K562 (cell line): ENCODE measurements at regions not wholly inside any gene's neighbourhood (a gene's known extent, or its start where the extent isn't known, plus 50 kb on each side); places are given as distances from the start of the nearest gene placed in this dataset.

ENCODE experiments used
- ATAC-seq: fragments of 200-7000 bp; cut with Tn5 transposase; 3 replicates; pipeline ENCODE4 v1.9.1; 2020; ENCODE audit warnings: moderate library complexity
- BruUV-seq: library from RNA; stranded (reverse); fragments of 400-500 nt; replicated peaks from 2 replicates; lab custom pipeline; 2021; lab: Mats Ljungman, UMichigan
- CTCF ChIA-PET: fragments of 300-600 bp; formaldehyde crosslinking; extraction: SDS; loops from one replicate; lab custom pipeline; 2021; ENCODE audit warnings: low intra/inter-chr PET ratio; lab: Yijun Ruan, JAX
- POLR2A ChIA-PET: fragments of 300-600, 350-650 bp; sonication (Branson Sonifier 250); formaldehyde crosslinking; extraction: SDS; loops from one replicate; lab custom pipeline; 2021; ENCODE audit warnings: antibody characterized with exemption, inconsistent platforms; lab: Yijun Ruan, JAX
- DNase-seq, 4 experiments: peaks; one replicate each; pipeline versions ENCODE4 v3.0.0 to v3.0.0-alpha.2; 2011 to 2018; ENCODE audit warnings: low spot score in 3 of 4, mixed read lengths in 3 of 4; ENCODE audit errors: extremely low read depth in 1 of 4
- FAIRE-seq: peaks from 2 replicates; lab custom pipeline; 2011; peaks lifted over from hg19 to GRCh38; lab: Jason Lieb, UNC
- H2AFZ ChIP-seq: 2 replicates; pipeline ENCODE4 v1.6.0; 2011; ENCODE audit warnings: low read depth, low read length, control low read depth, inconsistent platforms
- H3K27ac ChIP-seq: fragments of 200-600 bp; 3 replicates; pipeline ENCODE4 v1.8.0; 2011; ENCODE audit warnings: low read depth, mild to moderate bottlenecking, control low read depth, inconsistent platforms, low read length, moderate library complexity, mixed read lengths; ENCODE audit errors: extremely low read depth
- H3K27me3 ChIP-seq, 2 experiments: fragments of 300-600 bp in 1 of 2; 2 replicates in 1 of 2; 3 replicates in 1 of 2; pipeline versions ENCODE4 v1.6.0 to v1.8.0; 2011; ENCODE audit warnings: inconsistent platforms in 2 of 2, low read length in 2 of 2, mild to moderate bottlenecking in 1 of 2, mixed read lengths in 1 of 2, moderate library complexity in 1 of 2; ENCODE audit not compliant: control insufficient read depth in 2 of 2, insufficient read depth in 2 of 2
- H3K36me3 ChIP-seq: fragments of 300-600 bp; 3 replicates; pipeline ENCODE4 v1.8.0; 2011; ENCODE audit warnings: mild to moderate bottlenecking, low read length, inconsistent platforms; ENCODE audit not compliant: control insufficient read depth, insufficient read depth
- H3K4me1 ChIP-seq, 2 experiments: fragments of 200-600 bp in 1 of 2; replicated peaks in 1 of 2; 2 replicates in 1 of 2; 3 replicates in 1 of 2; pipeline versions ENCODE4 v1.5.1 to v1.8.0; 2011; ENCODE audit warnings: inconsistent platforms in 2 of 2, low read length in 2 of 2, mild to moderate bottlenecking in 1 of 2, mixed read lengths in 1 of 2, moderate library complexity in 1 of 2; ENCODE audit not compliant: control insufficient read depth in 2 of 2, insufficient read depth in 2 of 2
- H3K4me2 ChIP-seq: 2 replicates; pipeline ENCODE4 v1.6.1; 2011; ENCODE audit warnings: low read length, control low read depth, inconsistent platforms, mixed read lengths; ENCODE audit not compliant: insufficient read depth
- H3K4me3 ChIP-seq: fragments of 200-600 bp; sonication (generic), shearing (Covaris generic); 2 replicates; pipeline ENCODE4 v1.5.1; 2016; ENCODE audit warnings: control low read depth, inconsistent platforms
- H3K79me2 ChIP-seq: fragments of 200-600 bp; 3 replicates; pipeline ENCODE4 v1.8.0; 2011; ENCODE audit warnings: low read length, inconsistent platforms; ENCODE audit not compliant: control insufficient read depth, insufficient read depth
- H3K9ac ChIP-seq, 2 experiments: 2 replicates each; pipeline versions ENCODE4 v1.6.0 to v1.6.1; 2011; ENCODE audit warnings: low read depth in 2 of 2, low read length in 2 of 2, control low read depth in 1 of 2, inconsistent platforms in 1 of 2, mild to moderate bottlenecking in 1 of 2, mixed read lengths in 1 of 2; ENCODE audit not compliant: insufficient read depth in 1 of 2
- H3K9me1 ChIP-seq: one replicate; pipeline ENCODE4 v1.6.0; 2011; ENCODE audit warnings: inconsistent platforms, mild to moderate bottlenecking, low read length, moderate library complexity; ENCODE audit not compliant: control insufficient read depth, insufficient read depth
- H3K9me3 ChIP-seq: replicated peaks from 2 replicates; pipeline ENCODE4 v1.5.1; 2011; ENCODE audit warnings: low read depth, low read length, inconsistent platforms; ENCODE audit not compliant: control insufficient read depth, insufficient read depth
- H4K20me1 ChIP-seq: replicated peaks from 2 replicates; pipeline ENCODE4 v1.6.1; 2011; ENCODE audit warnings: low read length, inconsistent platforms, mixed read lengths; ENCODE audit not compliant: control insufficient read depth, insufficient read depth
- BDP1 ChIP-seq: IDR thresholded peaks from 3 replicates; pipeline ENCODE4 v1.6.1; 2011; ENCODE audit not compliant: insufficient read length, insufficient read depth
- BRD9 ChIP-seq: fragments of 450-650 bp; IDR thresholded peaks from 2 replicates; pipeline ENCODE4 v1.6.1; 2018; ENCODE audit warnings: low read depth; ENCODE audit not compliant: partially characterized antibody
- BRF1 ChIP-seq: IDR thresholded peaks from 3 replicates; pipeline ENCODE4 v1.6.1; 2011; ENCODE audit warnings: borderline replicate concordance, mild to moderate bottlenecking; ENCODE audit not compliant: insufficient read length; ENCODE audit errors: extremely low read depth
- EHMT2 ChIP-seq: fragments of 450-650 bp; IDR thresholded peaks from 2 replicates; pipeline ENCODE4 v1.6.1; 2018; ENCODE audit warnings: antibody characterized with exemption
- EZH2 ChIP-seq: IDR thresholded peaks from 2 replicates; pipeline ENCODE4 v1.6.1; 2012; ENCODE audit warnings: low read depth, mild to moderate bottlenecking, inconsistent platforms, low read length, borderline replicate concordance
- KAT2B ChIP-seq: IDR thresholded peaks from one replicate; pipeline ENCODE4 v1.6.1; 2012; ENCODE audit warnings: low read depth, mild to moderate bottlenecking, control low read depth, inconsistent platforms, low read length, moderate library complexity
- NFIX ChIP-seq: fragments of 250-450 bp; sonication (Bioruptor Pico); IDR thresholded peaks from 2 replicates; pipeline ENCODE4 v1.4.0; 2020; ENCODE audit warnings: low read depth, mild to moderate bottlenecking, moderate library complexity
- NR4A1 ChIP-seq, 2 experiments: fragments of 250-450 bp in 1 of 2; fragments of 450-650 bp in 1 of 2; sonication (Bioruptor Pico) in 1 of 2; IDR thresholded peaks; 2 replicates each; pipeline versions ENCODE4 v1.4.0 to v1.6.1; 2016 to 2020; ENCODE audit warnings: mild to moderate bottlenecking in 2 of 2, missing compliant biosample characterization in 1 of 2, missing genetic modification characterization in 1 of 2, moderate library complexity in 1 of 2
- PHB2 ChIP-seq: fragments of 450-650 bp; IDR thresholded peaks from 2 replicates; pipeline ENCODE4 v1.6.1; 2017; ENCODE audit warnings: low read depth
- RNF2 ChIP-seq: sonication (generic); IDR thresholded peaks from 2 replicates; pipeline ENCODE4 v1.6.1; 2016
- SIRT6 ChIP-seq: IDR thresholded peaks from one replicate; pipeline ENCODE4 v1.6.1; 2012; ENCODE audit warnings: low read depth, mild to moderate bottlenecking, control low read depth, inconsistent platforms, low read length, moderate library complexity
- SNRNP70 ChIP-seq: fragments of 200-400 bp; formaldehyde crosslinking; optimal IDR thresholded peaks from 2 replicates; pipeline ENCODE3; 2017; ENCODE audit warnings: low read depth, low read length
- ZNF507 ChIP-seq: conservative IDR thresholded peaks from 2 replicates; pipeline ENCODE4 v1.6.1; 2017; ENCODE audit warnings: missing genetic modification characterization, missing compliant biosample characterization
- ZNF780A ChIP-seq: fragments of 250-450 bp; sonication (Bioruptor Pico); IDR thresholded peaks from 2 replicates; pipeline ENCODE4 v1.5.0; 2021; ENCODE audit warnings: mild to moderate bottlenecking
- WGBS: fragments of 100-300 bp; shearing (Covaris generic); methylation state at CpG from one replicate; pipeline ENCODE4 v1.1.6; 2016; ENCODE audit warnings: low coverage, mixed read lengths; ENCODE audit not compliant: insufficient coverage; ENCODE audit errors: missing lambda C conversion rate; 5-methylcytosine and 5-hydroxymethylcytosine counted together
- in situ Hi-C: fragments of 300-500 bp; cut with MboI; formaldehyde crosslinking; loops from 4 replicates; pipeline ENCODE4 v1.15.0; 2018; ENCODE audit warnings: inconsistent platforms, mixed read lengths
- intact Hi-C: fragments of 100-400 bp; cut with micrococcal nuclease; formaldehyde crosslinking; loops from 2 replicates; pipeline ENCODE4 v1.14.2; 2022
- TF ChIP-seq, protein P1 (sequence below), 3 experiments: fragments of 200-800 bp in 1 of 3; sonication (Bioruptor generic) in 1 of 3; sonication (generic) in 1 of 3; formaldehyde crosslinking in 1 of 3; IDR thresholded peaks; 2 replicates each; pipeline versions ENCODE4 v1.6.1 to v1.8.0; 2016 to 2022; ENCODE audit warnings: mild to moderate bottlenecking in 2 of 3, missing compliant biosample characterization in 2 of 3, missing genetic modification characterization in 2 of 3, missing genetic modification reagents in 1 of 3
- TF ChIP-seq, protein P2 (sequence below): fragments of 450-650 bp; IDR thresholded peaks from 2 replicates; pipeline ENCODE4 v1.6.1; 2014; ENCODE audit warnings: low read depth, mild to moderate bottlenecking, moderate library complexity, borderline replicate concordance
- TF ChIP-seq, protein P3 (sequence below): fragments of 250-450 bp; sonication (Bioruptor Pico); IDR thresholded peaks from 2 replicates; pipeline ENCODE4 v1.5.0; 2020; ENCODE audit warnings: mild to moderate bottlenecking

GRCh38 chr10:8897769-8898168, 843.3 kb downstream of the GATA3 start:
- no peak for ATAC-seq
- no peaks in the 10 kb centered on the region for H4K20me1 ChIP-seq
- H3K36me3 ChIP-seq, result no peaks in the 10 kb centered on the region
- WGBS, result 2% methylated on average over 5 of the region's 5 CpGs
- no peak for DNase-seq
- H3K4me2 ChIP-seq, result no peak overlapping the region
- ChIA-PET POLR2A (no interaction called here), CTCF (no interaction called here)
- H3K4me3 ChIP-seq, result no peak overlapping the region
- H3K27ac ChIP-seq, result no peak overlapping the region
- no peak overlapping the region for H3K9ac ChIP-seq
- TF ChIP-seq BRD9, result no peak
- TF ChIP-seq, protein P1, sequence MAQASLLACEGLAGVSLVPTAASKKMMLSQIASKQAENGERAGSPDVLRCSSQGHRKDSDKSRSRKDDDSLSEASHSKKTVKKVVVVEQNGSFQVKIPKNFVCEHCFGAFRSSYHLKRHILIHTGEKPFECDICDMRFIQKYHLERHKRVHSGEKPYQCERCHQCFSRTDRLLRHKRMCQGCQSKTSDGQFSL (CRISPR knock-in tag; IDR thresholded peaks at IDR 0.05), result no peak
- TF ChIP-seq, protein P1 (tag; IDR thresholded peaks at IDR 0.05), result no peak
- TF ChIP-seq EHMT2, result no peak
- no peak for TF ChIP-seq NFIX (CRISPR knock-in tag)
- TF ChIP-seq PHB2, result no peak
- TF ChIP-seq RNF2, result no peak
- no peak for TF ChIP-seq SIRT6
- TF ChIP-seq, protein P2, sequence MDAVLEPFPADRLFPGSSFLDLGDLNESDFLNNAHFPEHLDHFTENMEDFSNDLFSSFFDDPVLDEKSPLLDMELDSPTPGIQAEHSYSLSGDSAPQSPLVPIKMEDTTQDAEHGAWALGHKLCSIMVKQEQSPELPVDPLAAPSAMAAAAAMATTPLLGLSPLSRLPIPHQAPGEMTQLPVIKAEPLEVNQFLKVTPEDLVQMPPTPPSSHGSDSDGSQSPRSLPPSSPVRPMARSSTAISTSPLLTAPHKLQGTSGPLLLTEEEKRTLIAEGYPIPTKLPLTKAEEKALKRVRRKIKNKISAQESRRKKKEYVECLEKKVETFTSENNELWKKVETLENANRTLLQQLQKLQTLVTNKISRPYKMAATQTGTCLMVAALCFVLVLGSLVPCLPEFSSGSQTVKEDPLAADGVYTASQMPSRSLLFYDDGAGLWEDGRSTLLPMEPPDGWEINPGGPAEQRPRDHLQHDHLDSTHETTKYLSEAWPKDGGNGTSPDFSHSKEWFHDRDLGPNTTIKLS, result no peak
- no peak for TF ChIP-seq KAT2B
- TF ChIP-seq, protein P3, sequence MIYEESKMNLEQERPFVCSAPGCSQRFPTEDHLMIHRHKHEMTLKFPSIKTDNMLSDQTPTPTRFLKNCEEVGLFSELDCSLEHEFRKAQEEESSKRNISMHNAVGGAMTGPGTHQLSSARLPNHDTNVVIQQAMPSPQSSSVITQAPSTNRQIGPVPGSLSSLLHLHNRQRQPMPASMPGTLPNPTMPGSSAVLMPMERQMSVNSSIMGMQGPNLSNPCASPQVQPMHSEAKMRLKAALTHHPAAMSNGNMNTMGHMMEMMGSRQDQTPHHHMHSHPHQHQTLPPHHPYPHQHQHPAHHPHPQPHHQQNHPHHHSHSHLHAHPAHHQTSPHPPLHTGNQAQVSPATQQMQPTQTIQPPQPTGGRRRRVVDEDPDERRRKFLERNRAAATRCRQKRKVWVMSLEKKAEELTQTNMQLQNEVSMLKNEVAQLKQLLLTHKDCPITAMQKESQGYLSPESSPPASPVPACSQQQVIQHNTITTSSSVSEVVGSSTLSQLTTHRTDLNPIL (CRISPR knock-in tag), result no peak
- TF ChIP-seq ZNF780A (CRISPR knock-in tag), result no peak
- no peak for TF ChIP-seq ZNF507 (tag)
- TF ChIP-seq SNRNP70, result no peak
- no peak for TF ChIP-seq EZH2
- no peak for TF ChIP-seq NR4A1 (CRISPR knock-in tag; IDR thresholded peaks at IDR 0.05)
- TF ChIP-seq NR4A1 (tag; IDR thresholded peaks at IDR 0.05), result no peak
- no peak for TF ChIP-seq BRF1
- no peak for TF ChIP-seq BDP1
- TF ChIP-seq, all 486 proteins: peak for 0
- Histone ChIP-seq H2AFZ (no peak overlapping the region), H3K79me2 (no peaks in the 10 kb centered on the region), H3K9me3 (no peaks in the 10 kb centered on the region; the same call in 1 of the 2 replicates), H3K9me1 (no peaks in the 10 kb centered on the region), H3K4me1 (no peaks in the 10 kb centered on the region), H3K27me3 (no peaks in the 10 kb centered on the region)
- intact Hi-C loops (no loop called here), in situ Hi-C loops (no loop called here)
- FAIRE-seq, result no peak
- BruUV-seq, result no TSS peak
